ENCODE measurements at regions not wholly inside any gene's neighbourhood (a gene's known extent, or its start where the extent isn't known, plus 50 kb on each side); places are given as distances from the start of the nearest gene placed in this dataset.

DNA sequence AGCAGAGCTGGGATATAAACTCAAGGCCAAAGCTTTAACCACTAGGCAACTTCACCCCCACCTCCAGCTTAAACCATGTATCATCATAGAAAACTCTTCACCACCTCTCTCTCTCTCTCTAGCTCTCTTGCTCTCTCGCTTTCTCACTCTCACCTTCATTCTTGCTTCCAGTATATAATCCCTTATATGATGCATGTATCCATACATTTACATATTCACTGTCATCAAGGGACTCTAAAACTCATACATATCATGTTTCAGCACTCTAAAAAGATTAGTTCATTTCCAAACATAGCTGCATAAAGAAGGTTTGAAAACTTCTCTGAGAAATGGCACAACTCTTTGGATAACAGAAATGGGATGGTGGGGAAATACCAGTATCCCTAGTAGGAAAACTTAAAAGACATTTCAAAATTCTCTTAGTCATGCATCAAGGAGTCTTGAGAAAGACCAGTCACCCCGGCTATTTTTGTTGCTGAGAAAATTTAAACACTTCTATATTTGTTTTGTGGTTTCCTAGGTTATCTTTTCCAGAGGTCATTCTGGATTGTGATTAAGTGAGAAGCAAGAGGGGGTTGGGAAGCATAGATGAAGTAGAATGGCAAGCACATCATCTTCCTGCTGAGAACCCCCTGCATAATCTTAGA is 447.8 kb upstream of the THBS1 start:
- TF ChIP-seq CTCF (IDR thresholded peaks at IDR 0.05; ENCODE audit: insufficient read depth, low read length, poor library complexity, severe bottlenecking) = no peak
- no peak for TF ChIP-seq EZH2phosphoT487 (conservative IDR thresholded peaks at IDR 0.05; ENCODE audit: low read length)

All from SU-DHL-6 (cell line).